ENCODE measurements at regions not wholly inside any gene's neighbourhood (a gene's known extent, or its start where the extent isn't known, plus 50 kb on each side); places are given as distances from the start of the nearest gene placed in this dataset.
"Not testable (repeated sequence)": the region's sequence is repeated elsewhere in the genome, so short reads cannot be mapped to it uniquely, and the experiment has no call there.

- intact Hi-C loops (cut with micrococcal nuclease); H3K4me3 Mint-ChIP-seq; H3K4me1 Mint-ChIP-seq (ENCODE audit: low read depth): not testable (repeated sequence)
Measured at GRCh38 chr6:48371226-48371625, 260.2 kb upstream of the PTCHD4 start.

GRCh38 chr6:48369100-48369499, 258.1 kb upstream of the PTCHD4 start:
- no peaks in the 10 kb centered on the region for H3K36me3 Mint-ChIP-seq (ENCODE audit: low read depth)
- H3K9me3 Mint-ChIP-seq = peaks cover 22% of the 10 kb centered on the region
- H3K27ac Mint-ChIP-seq = no peak overlapping the region
- no peaks in the 10 kb centered on the region for H3K4me1 Mint-ChIP-seq (ENCODE audit: low read depth)
- H3K27me3 Mint-ChIP-seq (ENCODE audit: insufficient read depth) = no peaks in the 10 kb centered on the region
- DNase-seq (ENCODE audit: low spot score) = no peak
- H3K4me3 Mint-ChIP-seq = no peak overlapping the region
- intact Hi-C loops (cut with micrococcal nuclease) = no loop called here

More at GRCh38 chr6:48371226-48371625, 260.2 kb upstream of the PTCHD4 start:
- H3K27me3 Mint-ChIP-seq (ENCODE audit: insufficient read depth); DNase-seq (ENCODE audit: low spot score); H3K36me3 Mint-ChIP-seq (ENCODE audit: low read depth); H3K27ac Mint-ChIP-seq: not testable (repeated sequence)
- H3K9me3 Mint-ChIP-seq = peaks cover 22% of the 10 kb centered on the region

- no peaks in the 10 kb centered on the region for H3K27me3 Mint-ChIP-seq (ENCODE audit: insufficient read depth)
- no peak for DNase-seq (ENCODE audit: low spot score)
- no peaks in the 10 kb centered on the region for H3K9me3 Mint-ChIP-seq
- H3K27ac Mint-ChIP-seq = no peak overlapping the region
- H3K4me1 Mint-ChIP-seq (ENCODE audit: low read depth) = no peaks in the 10 kb centered on the region
- no peaks in the 10 kb centered on the region for H3K36me3 Mint-ChIP-seq (ENCODE audit: low read depth)
- intact Hi-C loops (cut with micrococcal nuclease) = no loop called here
- no peak overlapping the region for H3K4me3 Mint-ChIP-seq
Measured at GRCh38 chr6:48325701-48326100, 214.7 kb upstream of the PTCHD4 start.

- H3K9me3 Mint-ChIP-seq = peaks cover 4% of the 10 kb centered on the region
- H3K27ac Mint-ChIP-seq = no peak overlapping the region
- H3K4me1 Mint-ChIP-seq (ENCODE audit: low read depth) = no peaks in the 10 kb centered on the region
- H3K36me3 Mint-ChIP-seq (ENCODE audit: low read depth) = no peaks in the 10 kb centered on the region
- DNase-seq (ENCODE audit: low spot score) = no peak
- H3K4me3 Mint-ChIP-seq = no peak overlapping the region
- no peaks in the 10 kb centered on the region for H3K27me3 Mint-ChIP-seq (ENCODE audit: insufficient read depth)
- intact Hi-C loops (cut with micrococcal nuclease) = no loop called here
Measured at GRCh38 chr6:48318670-48319069, 207.7 kb upstream of the PTCHD4 start.

GRCh38 chr6:48315915-48316314, 204.9 kb upstream of the PTCHD4 start:
- H3K27me3 Mint-ChIP-seq (ENCODE audit: insufficient read depth) = no peaks in the 10 kb centered on the region
- no peak overlapping the region for H3K4me3 Mint-ChIP-seq
- no peak overlapping the region for H3K27ac Mint-ChIP-seq
- H3K36me3 Mint-ChIP-seq (ENCODE audit: low read depth) = no peaks in the 10 kb centered on the region
- H3K9me3 Mint-ChIP-seq = peaks cover 11% of the 10 kb centered on the region
- no peaks in the 10 kb centered on the region for H3K4me1 Mint-ChIP-seq (ENCODE audit: low read depth)
- DNase-seq (ENCODE audit: low spot score) = no peak
- intact Hi-C loops (cut with micrococcal nuclease) = no loop called here

- intact Hi-C loops (cut with micrococcal nuclease) = no loop called here
- no peak overlapping the region for H3K4me3 Mint-ChIP-seq
- no peak overlapping the region for H3K27ac Mint-ChIP-seq
Measured at GRCh38 chr6:48315051-48315719, 204.2 kb upstream of the PTCHD4 start.

GRCh38 chr6:48311301-48311700, 200.3 kb upstream of the PTCHD4 start:
- Mint-ChIP-seq H3K27ac (no peak overlapping the region), H3K27me3 (ENCODE audit: insufficient read depth) (no peaks in the 10 kb centered on the region), H3K4me3 (no peak overlapping the region), H3K36me3 (ENCODE audit: low read depth) (no peaks in the 10 kb centered on the region), H3K9me3 (peaks cover 11% of the 10 kb centered on the region), H3K4me1 (ENCODE audit: low read depth) (no peaks in the 10 kb centered on the region)
- DNase-seq (ENCODE audit: low spot score) = no peak
- intact Hi-C loops (cut with micrococcal nuclease) = no loop called here

More at GRCh38 chr6:48315051-48315719, 204.2 kb upstream of the PTCHD4 start:
- Mint-ChIP-seq H3K9me3 (peaks cover 11% of the 10 kb centered on the region), H3K36me3 (ENCODE audit: low read depth) (no peaks in the 10 kb centered on the region), H3K4me1 (ENCODE audit: low read depth) (no peaks in the 10 kb centered on the region), H3K27me3 (ENCODE audit: insufficient read depth) (no peaks in the 10 kb centered on the region)
- no peak for DNase-seq (ENCODE audit: low spot score)

- Mint-ChIP-seq H3K4me3 (no peak overlapping the region), H3K27ac (no peak overlapping the region), H3K36me3 (ENCODE audit: low read depth) (no peaks in the 10 kb centered on the region), H3K4me1 (ENCODE audit: low read depth) (no peaks in the 10 kb centered on the region), H3K9me3 (peaks cover 6% of the 10 kb centered on the region), H3K27me3 (ENCODE audit: insufficient read depth) (no peaks in the 10 kb centered on the region)
- no peak for DNase-seq (ENCODE audit: low spot score)
- intact Hi-C loops (cut with micrococcal nuclease) = no loop called here
Measured at GRCh38 chr6:48307573-48307972, 196.6 kb upstream of the PTCHD4 start.

- no peaks in the 10 kb centered on the region for H3K36me3 Mint-ChIP-seq (ENCODE audit: low read depth)
- no peaks in the 10 kb centered on the region for H3K27me3 Mint-ChIP-seq (ENCODE audit: insufficient read depth)
- intact Hi-C loops (cut with micrococcal nuclease) = no loop called here
- H3K4me3 Mint-ChIP-seq = no peak overlapping the region
- no peaks in the 10 kb centered on the region for H3K4me1 Mint-ChIP-seq (ENCODE audit: low read depth)
- peaks cover 22% of the 10 kb centered on the region for H3K9me3 Mint-ChIP-seq
- DNase-seq (ENCODE audit: low spot score) = no peak
- H3K27ac Mint-ChIP-seq = no peak overlapping the region
Measured at GRCh38 chr6:48290595-48290994, 179.6 kb upstream of the PTCHD4 start.

GRCh38 chr6:48289841-48290240, 178.8 kb upstream of the PTCHD4 start:
- no peak overlapping the region for H3K4me3 Mint-ChIP-seq
- H3K27ac Mint-ChIP-seq = no peak overlapping the region
- no peaks in the 10 kb centered on the region for H3K4me1 Mint-ChIP-seq (ENCODE audit: low read depth)
- no peaks in the 10 kb centered on the region for H3K36me3 Mint-ChIP-seq (ENCODE audit: low read depth)
- intact Hi-C loops (cut with micrococcal nuclease) = no loop called here
- DNase-seq (ENCODE audit: low spot score) = no peak
- peaks cover 22% of the 10 kb centered on the region for H3K9me3 Mint-ChIP-seq
- no peaks in the 10 kb centered on the region for H3K27me3 Mint-ChIP-seq (ENCODE audit: insufficient read depth)

GRCh38 chr6:48281217-48281616, 170.2 kb upstream of the PTCHD4 start:
- Mint-ChIP-seq H3K36me3 (ENCODE audit: low read depth) (no peaks in the 10 kb centered on the region), H3K27me3 (ENCODE audit: insufficient read depth) (no peaks in the 10 kb centered on the region), H3K9me3 (no peaks in the 10 kb centered on the region), H3K4me3 (no peak overlapping the region), H3K4me1 (ENCODE audit: low read depth) (no peaks in the 10 kb centered on the region), H3K27ac (no peak overlapping the region)
- intact Hi-C loops (cut with micrococcal nuclease) = no loop called here
- no peak for DNase-seq (ENCODE audit: low spot score)

GRCh38 chr6:48280035-48280620, 169.1 kb upstream of the PTCHD4 start:
- no peaks in the 10 kb centered on the region for H3K9me3 Mint-ChIP-seq
- DNase-seq (ENCODE audit: low spot score) = no peak
- no peaks in the 10 kb centered on the region for H3K27me3 Mint-ChIP-seq (ENCODE audit: insufficient read depth)
- H3K27ac Mint-ChIP-seq = no peak overlapping the region
- no peaks in the 10 kb centered on the region for H3K4me1 Mint-ChIP-seq (ENCODE audit: low read depth)
- H3K4me3 Mint-ChIP-seq = no peak overlapping the region
- H3K36me3 Mint-ChIP-seq (ENCODE audit: low read depth) = no peaks in the 10 kb centered on the region
- intact Hi-C loops (cut with micrococcal nuclease) = no loop called here

- no peaks in the 10 kb centered on the region for H3K9me3 Mint-ChIP-seq
- no peak overlapping the region for H3K27ac Mint-ChIP-seq
- no peaks in the 10 kb centered on the region for H3K4me1 Mint-ChIP-seq (ENCODE audit: low read depth)
- no peaks in the 10 kb centered on the region for H3K36me3 Mint-ChIP-seq (ENCODE audit: low read depth)
- H3K4me3 Mint-ChIP-seq = no peak overlapping the region
- no peaks in the 10 kb centered on the region for H3K27me3 Mint-ChIP-seq (ENCODE audit: insufficient read depth)
- intact Hi-C loops (cut with micrococcal nuclease) = no loop called here
- no peak for DNase-seq (ENCODE audit: low spot score)
Measured at GRCh38 chr6:48278261-48278660, 167.3 kb upstream of the PTCHD4 start.

GRCh38 chr6:48272518-48272917, 161.5 kb upstream of the PTCHD4 start:
- Mint-ChIP-seq H3K27me3 (ENCODE audit: insufficient read depth) (no peaks in the 10 kb centered on the region), H3K9me3 (peaks cover 16% of the 10 kb centered on the region), H3K27ac (no peak overlapping the region), H3K4me1 (ENCODE audit: low read depth) (no peaks in the 10 kb centered on the region), H3K36me3 (ENCODE audit: low read depth) (no peaks in the 10 kb centered on the region), H3K4me3 (no peak overlapping the region)
- intact Hi-C loops (cut with micrococcal nuclease) = no loop called here
- DNase-seq (ENCODE audit: low spot score) = no peak

Data from activated T-helper 1 cell treated with anti-CD3 and anti-CD28 coated beads, Interleukin-12 subunit alpha, Interleukin-12 subunit beta, Interleukin-2, Interleukin-4 antibody, amounts not matched to agents 30 ng/mL and 10 ng/mL and 1 ng/mL, durations not matched to agents 14 hours and 24 hours and 36 hours (primary cell).